ENCODE measurements at regions not wholly inside any gene's neighbourhood (a gene's known extent, or its start where the extent isn't known, plus 50 kb on each side); places are given as distances from the start of the nearest gene placed in this dataset.

DNA sequence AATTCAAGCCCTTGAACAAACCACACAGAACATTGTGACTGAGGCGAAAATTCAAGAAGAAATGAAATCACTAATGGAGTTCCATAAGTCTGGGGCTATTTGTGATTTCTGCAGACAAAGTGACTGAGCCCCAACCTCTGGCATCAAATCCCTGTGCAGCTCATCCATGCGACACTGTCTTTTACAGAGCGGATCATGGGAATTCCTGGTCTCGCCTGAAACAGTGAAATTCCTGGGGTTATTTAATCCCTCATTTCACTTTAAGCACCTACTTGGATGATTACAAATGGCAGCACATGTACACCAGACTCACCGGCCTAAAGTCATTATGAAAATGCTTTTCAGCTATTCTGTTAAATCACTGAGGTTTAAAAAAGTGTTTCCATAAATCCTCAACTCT is 102.4 kb upstream of the CDH4 start:
- DNase-seq (ENCODE audit: low read depth) = no peak

DNA sequence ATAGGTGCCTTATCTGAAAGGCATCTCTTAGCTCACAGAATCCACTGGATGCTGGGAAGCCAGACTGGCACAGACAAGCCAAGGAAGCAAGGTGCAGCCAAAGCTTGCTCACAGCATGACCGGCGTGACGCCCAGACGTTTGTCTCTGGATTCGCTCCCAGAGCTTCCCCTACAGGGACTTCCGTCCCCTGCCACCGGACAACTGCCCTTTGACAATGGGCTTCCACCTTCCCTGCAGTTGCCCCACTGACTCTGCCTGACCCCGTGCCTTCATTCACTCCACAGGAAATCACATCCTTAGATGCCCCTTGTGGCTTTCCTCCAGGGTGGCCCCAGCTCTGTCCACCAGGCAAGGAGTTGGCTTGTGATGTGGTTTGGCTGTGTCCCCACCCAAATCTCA is 94.8 kb upstream of the CDH4 start:
- no peak for DNase-seq (ENCODE audit: low read depth)

DNA sequence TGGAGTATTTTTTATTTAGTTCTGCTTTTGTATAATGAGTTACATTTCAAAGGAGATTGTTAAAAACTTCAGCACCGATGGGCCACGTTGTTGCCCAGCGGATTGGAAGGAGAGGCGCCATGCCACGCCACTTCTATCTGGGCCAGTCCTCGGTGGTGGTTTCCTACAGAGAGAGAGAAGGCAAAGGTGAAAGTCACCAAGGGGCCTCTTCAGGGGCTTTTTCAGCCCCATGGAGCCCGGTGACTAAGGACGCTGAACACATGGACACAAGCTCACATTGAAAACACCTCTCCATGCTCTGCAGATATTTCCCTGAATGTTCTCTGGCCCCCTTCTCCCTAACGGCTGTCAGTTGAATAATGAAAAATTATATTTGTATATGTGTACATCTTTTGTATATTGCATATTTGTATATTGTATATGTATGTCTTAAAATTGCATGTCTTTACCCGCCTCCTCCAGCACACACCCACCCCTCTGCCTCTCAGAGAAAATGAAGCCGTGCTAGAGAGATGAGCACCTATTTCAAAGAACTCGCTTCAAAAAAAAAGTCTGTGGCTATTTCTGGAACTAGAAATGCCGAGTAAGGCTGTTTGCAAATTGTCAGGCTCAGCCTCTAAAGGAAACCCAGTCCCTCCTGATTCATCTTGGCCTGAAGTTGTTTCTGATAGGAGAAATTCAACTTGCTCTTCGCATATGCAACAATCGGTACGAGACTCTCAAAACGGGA is 91.9 kb upstream of the CDH4 start:
- DNase-seq (ENCODE audit: low read depth) = no peak

DNA sequence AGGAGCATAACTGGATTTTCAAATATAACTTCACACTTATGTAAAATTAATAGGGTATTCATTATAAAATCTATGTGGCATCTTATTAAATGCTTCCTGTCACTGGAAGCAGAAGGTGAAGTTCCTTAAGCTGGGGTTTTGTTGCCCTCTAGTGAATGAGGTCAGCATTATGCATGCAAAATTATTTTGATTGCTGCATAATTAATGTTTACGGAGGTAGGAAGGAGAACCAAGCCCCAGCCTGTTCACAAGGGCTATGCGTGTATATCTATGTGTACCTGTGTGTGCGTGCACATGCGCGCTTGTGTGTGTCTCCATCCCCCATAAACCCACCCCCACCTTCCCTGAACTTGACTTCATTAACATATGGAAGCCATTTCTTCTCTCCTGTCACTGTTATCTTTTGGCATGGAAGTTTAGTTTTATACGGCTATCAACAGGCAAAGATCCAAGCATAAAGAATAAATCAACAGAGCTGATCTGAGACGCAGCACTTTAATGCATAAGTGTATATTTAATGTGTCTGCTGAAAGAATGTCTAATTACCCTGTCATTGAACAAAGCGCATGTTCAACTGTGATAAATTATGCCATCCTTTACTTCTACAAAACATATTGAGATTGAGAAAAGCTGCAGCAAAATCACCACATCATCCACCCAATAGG is 90.2 kb upstream of the CDH4 start:
- DNase-seq (ENCODE audit: low read depth) = no peak

DNA sequence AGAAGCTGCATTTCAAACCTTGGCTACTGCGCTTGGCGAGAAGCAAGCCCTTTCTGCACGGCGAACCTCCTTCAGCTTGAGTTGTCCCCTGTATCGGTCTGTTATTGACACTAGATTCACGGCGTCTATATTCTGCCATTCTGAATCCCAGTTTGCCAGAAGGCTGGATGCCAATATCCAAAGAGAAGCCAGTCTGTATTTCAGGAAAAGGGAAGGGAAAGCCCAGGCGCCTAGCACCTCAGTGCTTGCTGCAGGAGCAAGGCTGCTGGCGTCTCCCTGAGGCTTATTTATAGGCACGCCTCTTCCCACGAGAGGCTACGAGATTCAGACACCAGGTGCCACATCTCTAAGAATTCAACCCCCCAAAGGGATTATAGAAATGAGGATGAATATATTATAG is 89.6 kb upstream of the CDH4 start:
- no peak for DNase-seq (ENCODE audit: low read depth)

DNA sequence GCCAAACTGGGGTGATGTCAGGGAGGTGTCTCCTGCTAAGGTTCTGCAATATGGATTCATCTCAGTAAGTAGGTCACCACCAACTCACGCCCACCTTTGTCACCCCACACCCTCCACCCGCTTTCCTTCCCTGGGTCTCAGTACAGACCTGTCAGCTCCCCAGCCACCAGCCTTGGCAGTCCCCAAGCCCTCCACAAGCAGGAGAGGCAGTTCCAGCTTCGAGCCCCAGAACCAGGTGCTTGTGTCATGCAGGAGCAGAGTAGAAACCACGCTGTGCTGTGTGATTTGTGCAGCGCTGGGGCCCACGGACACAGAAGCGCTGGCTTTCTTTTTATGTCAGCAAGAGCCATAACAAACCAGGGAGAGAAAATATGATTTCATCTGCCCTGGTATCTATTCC is 89.0 kb upstream of the CDH4 start:
- DNase-seq (ENCODE audit: low read depth) = no peak

DNA sequence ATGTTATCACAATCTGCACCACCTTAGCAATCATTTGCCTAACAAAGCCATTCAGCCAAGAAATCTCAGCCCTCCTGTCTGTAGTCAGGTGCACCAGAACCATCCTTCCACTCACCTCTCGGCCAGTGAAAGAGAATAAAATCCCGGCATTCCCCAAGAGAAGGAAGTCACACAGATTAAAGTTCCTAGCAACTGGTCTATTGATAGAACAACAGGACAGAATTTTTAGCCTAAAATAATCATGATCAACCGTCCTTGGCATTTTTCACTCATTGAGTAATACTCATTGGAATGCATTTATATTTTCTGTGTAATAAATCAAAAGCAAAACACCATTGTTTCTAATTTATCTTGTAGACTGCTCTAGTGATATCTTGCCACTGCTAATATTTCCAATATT is 85.7 kb upstream of the CDH4 start:
- no peak for DNase-seq (ENCODE audit: low read depth)

DNA sequence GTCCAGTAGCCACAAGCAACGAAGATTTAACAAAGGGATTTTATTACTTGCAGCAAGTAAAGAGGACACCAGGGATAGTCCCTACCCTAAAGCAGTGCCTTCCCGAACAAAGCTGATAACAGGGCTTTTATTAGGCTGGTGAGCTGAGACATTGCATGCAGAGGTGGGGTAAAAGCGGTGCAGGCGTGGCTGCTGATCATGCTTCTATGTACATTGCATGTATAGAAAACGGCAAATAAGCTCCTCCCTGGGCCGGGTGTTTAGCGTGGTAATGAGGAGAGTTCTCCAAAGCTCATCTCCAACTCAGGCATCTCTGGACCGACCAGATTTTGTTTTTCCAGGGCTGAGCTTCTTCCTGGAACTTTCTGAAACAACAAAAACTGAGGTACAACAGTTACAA is 83.5 kb upstream of the CDH4 start:
- DNase-seq (ENCODE audit: low read depth) = no peak

DNA sequence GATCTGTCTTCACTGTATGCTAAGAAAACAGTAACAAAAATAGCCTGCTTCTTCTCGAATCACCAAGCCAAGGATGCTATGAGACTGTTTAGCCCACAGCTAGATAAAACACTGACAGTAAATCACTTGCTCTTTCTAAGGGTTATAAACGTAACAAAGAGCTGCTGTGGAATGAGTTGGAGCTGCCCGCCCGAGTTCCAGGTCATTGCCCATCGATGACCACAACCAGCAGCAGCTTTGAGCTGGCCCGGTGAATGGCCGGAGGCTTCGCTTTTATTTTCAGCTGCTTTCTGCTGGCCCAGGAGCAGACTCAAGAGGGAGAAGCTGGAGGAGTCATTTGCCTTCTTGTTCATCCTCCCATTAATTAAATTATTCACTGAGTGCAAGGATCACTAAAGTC is 82.2 kb upstream of the CDH4 start:
- DNase-seq (ENCODE audit: low read depth) = no peak

DNA sequence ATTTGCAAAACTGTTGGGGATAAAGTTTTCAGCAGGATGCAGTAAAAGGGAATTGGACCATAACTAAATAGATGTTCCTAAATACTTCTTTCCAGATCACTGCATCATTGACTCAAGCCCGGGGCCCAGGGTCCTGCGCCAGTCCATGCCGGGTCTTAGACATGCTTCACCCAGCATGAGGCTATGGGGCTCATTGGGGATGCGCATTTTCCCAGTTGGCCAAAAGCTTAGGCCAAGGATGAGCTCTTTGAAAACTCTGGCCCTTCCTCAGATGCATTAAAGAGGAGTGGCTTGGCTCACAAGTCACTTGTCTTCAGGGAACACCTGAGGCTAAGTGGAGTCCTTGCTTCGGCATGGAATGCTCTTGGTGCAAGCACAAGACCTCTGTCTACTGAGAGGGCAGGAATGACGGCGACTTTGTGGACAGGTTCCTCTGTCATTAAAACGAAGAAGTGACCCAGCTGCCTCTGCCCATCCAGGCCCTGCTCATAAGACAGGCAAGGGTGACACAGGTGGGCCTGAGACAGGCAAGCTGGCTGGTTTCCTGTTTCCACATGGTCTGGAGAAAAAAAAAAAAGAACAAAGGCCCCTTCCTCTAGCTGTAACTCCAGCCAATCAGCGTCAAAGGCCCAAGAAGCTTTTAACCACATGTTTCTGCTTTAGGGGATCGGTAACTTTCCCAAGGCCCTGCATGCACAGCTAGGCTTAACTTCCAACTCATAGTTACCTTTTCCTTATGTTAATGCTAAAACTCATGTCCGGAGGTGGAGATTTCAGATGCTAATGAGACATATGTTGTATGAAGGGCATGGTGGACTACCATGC is 81.4 kb upstream of the CDH4 start:
- no peak for DNase-seq (ENCODE audit: low read depth)

DNA sequence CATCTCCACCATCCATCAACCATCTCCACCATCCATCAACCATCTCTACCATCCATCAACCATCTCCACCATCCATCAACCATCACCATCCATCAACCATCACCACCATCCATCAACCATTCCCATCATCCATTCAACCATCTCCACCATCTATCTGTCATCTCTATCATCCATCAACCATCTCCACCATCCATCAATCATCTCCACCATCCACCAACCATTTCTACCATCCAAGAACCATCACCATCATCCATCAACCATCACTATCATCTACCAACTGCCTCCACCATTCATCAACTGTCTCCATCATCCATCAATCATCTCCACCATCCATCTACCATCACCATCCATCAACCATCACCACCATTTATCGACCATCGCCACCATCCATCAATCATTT is 78.8 kb upstream of the CDH4 start:
- DNase-seq (ENCODE audit: low read depth) = no peak

DNA sequence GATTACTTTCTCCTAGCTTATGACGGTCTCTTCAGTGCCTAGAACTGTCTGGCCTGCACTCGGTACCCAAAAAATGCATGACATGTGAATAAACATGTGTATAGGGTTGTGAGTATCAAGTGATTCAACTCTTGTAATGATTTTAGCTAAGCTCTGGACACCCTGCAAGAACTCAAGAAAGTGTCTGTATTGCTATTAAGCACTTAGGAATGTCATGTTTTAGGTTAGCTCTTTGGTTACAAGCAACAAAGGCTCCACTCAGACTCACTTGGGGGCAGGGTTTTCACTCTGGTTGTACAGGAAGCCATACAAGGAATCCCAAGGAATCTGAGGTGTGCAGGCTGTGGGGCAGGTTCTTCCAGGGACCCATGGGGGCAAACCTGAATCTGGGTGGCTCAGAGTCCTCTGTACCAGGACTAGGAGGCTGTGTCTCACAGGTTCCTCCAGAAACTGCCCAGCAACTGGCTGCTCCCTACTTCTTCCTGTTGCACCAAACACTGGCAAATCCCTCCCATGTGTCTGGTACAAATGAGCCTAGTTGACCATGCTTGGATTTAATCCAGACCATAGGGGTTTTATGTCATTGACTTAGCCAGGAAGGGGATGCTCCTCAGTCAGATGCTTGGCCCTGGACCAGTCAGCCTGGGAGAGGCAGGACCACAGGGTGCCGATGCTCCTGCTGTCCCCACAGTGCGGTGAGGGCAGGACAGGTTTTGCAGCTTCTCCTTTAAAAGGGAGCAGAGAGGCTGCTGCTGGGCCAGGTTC is 77.9 kb upstream of the CDH4 start:
- no peak for DNase-seq (ENCODE audit: low read depth)

DNA sequence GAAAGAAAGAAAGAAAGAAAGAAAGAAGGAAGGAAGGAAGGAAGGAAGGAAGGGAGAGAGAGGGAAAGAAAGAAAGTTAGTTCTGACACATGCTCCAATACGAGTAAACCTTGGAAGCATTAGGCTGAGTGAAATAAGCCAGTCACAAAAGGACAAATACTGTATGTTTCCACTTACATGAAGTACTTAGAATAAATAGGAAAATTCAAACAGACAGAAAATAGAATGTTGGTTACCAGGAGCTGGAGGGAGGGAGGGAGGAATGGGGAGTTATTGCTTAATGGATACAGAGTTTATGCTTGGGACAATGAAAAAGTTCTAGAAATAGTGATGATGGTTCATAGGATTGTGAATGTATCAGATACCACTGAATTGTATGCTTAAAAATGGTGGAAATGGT is 75.2 kb upstream of the CDH4 start:
- no peak for DNase-seq (ENCODE audit: low read depth)

DNA sequence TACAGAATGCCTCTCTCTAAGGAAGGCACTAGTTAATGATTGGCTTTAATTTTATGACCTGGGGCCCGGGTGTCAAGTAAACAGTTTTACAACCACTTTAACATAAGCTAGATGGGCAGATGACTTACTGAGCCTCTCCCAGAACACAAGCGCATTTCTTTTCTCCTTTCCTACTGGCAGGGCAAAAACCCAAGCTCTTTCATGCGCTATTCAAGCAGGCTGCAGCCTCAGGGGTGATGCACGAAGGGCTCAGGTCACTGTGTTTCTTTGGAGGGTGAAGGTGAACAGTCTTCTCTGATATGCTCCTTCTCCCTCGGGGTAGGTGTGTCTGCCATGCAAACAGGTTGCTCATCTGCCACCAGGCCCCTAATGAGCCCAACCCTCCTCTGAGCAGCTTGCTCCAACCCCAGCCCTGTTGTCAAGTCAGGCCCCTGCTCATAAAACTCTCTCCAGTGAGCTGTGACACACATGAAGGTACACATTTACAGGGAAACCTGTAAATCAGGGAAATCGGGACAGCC is 73.5 kb upstream of the CDH4 start:
- no peak for DNase-seq (ENCODE audit: low read depth)

DNA sequence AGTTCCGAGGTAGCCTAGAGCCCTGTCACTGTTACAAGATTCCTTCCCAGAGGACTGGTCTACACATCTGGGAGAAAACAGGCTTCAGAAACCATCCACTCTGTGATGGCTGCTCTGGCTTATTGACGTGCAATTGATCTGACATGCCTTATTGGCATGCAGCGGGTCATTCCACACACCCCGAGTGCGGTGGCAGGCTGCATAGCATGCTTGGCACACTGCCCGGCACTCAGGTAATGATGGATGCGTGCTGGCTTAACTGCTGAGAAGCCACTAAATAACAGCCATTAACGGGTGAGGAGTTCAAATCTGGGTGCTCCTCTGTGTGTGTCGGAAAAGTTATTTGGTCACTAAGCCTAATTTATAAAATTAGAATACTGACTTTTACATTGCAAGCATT is 67.9 kb upstream of the CDH4 start:
- no peak for DNase-seq (ENCODE audit: low read depth)

DNA sequence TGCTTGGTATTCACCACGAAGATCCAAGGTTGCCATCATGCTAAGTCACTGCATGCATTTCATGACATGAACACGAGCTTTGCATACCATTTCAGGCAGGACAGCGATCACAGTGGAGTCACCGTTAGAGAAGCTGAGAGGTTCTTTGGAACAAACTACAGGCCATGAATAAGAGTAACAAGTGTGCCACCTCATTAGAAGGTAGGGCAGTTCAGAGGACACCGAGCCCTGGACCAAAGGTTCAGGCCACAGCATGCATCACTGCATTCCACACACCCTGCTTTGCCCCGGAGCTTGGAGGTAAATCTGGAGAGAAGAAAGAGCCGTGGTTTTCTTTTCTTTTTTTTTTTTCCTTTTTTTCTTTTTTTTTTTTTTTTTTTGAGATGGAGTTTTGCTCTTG is 66.9 kb upstream of the CDH4 start:
- no peak for DNase-seq (ENCODE audit: low read depth)

DNA sequence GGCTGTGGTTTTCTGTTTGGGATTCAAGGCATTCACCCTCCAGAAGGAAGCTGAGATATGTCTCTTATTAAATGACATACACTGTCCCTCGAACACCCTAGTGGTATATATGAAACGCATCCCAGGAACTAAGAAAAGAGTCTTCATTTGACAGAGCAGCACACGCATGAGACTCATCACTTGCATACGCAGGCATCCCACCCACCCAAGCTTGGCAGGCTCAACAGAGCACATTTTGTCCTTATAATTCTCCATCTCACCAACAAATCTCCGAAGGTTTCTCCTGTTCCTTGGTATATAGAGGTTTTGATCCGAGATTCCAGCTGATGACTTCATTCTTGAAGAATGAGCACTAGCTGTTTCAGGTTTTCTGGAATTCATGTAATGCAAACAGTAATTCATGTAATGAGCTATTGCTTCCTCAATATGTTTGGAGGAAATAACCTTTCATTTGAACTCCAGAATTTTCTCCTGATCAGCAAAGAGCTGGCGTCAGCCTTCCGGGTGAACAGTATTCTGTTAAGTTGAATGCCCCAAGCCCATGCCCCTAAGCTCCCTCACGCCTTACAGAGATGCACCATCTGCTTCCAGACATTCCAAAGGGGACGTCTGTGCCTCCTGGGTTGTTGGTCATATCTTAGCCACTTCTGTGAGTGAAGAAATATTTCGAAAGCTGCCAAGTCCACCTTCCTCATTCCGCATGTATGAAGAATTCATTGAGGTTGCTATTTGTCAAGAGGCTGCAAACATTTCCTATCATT is 66.0 kb upstream of the CDH4 start:
- DNase-seq (ENCODE audit: low read depth) = no peak

DNA sequence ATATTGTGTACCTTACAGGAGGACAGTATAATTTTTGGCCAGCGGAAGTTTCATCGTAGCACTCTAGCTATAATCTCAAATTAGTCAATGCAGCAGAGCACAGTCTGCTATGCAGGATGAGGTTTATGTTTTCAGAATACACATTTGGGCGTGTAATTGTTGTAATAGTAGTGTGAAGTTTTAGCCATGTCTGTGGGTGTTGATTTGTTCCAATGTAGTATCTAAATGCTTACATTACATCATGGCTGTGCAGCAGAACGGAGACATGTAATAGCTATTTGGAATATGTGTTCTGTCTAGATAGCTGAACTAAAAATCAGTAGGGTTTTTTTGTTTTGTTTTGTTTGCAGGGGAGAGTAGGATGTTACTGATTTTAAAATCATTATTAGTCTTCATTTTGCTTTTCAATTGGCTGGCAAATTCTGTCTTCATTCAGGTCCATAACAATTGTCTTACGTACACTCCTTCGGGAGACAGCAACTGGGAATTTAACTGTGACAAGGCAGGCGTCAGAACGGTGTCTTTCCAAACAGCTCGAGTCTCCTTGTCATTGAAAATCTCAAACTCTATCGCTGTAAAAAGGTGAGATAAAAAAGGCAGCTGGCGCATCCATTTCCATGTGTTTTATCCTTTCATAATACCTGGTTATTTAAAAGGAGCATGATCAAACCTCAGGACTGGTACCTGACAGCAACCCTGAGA is 65.1 kb upstream of the CDH4 start:
- DNase-seq (ENCODE audit: low read depth) = no peak

DNA sequence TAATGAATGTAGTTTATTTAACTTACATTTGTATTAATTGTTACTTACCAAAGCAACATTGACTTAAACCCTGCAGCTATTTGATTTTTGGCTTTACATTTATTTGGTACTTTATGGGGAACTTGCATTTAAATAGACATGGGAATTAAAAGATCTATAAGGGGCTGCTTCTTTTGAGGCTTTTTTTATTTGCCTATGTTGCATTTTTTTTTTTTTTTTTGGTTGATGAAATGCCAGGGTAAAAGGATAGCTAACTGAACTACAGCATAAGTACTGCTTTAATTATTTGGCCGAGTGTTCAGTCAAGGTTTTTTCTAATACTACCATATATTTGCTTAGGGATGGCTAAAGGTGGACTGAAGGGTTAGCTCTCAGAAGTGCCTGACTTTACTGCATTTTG is 62.5 kb upstream of the CDH4 start:
- no peak for DNase-seq (ENCODE audit: low read depth)

DNA sequence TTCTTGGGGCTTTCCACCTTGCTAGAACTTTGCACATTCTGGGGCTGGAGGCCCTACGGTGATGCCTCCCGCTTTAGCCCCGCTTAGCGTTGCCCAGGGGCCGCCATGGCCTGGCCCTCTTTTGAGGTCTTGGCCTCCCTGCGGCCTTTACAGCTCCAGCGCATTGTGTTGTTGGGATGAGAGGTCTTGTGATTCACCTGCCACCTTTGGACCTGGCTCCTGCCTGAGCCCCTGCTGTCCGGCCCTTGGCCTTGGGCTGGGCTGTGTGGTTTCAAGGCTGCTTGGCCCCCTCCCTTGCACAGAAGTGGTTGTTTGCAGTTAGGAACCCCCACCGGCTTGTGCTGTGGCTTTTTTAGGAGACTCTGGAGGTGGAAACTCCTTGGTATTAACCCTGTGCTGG is 61.0 kb upstream of the CDH4 start:
- DNase-seq (ENCODE audit: low read depth) = no peak

All from forelimb muscle (tissue), 1 donor.